NCI-H69 (cell line): ENCODE measurements at regions not wholly inside any gene's neighbourhood (a gene's known extent, or its start where the extent isn't known, plus 50 kb on each side); places are given as distances from the start of the nearest gene placed in this dataset.
A peak's percentile ranks its signal among the peaks of the same experiment; 100 is the strongest.

Source experiments
- DNase-seq: peaks from one replicate; lab custom pipeline; 2025; lab: John Stamatoyannopoulos, UW

DNA sequence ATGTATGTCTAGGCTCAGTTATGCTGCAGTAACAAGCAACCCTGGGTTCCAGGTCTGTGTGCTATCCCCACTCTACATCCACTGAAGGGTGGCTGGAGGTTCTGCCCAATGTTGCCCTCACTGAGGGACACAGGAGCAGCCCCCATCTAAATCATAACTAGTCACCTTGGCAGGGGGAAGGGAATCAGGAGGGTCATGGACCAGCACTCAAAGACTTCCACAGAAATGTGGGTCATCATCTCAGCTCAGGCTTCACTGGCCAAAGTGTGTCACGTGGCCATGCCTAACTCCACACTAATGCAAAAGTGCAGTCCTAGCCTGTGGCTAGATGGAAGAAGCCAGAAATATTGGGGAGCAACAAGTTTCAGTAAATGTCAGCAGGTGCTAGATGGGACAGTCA is 137.3 kb upstream of the ZNF507 start:
- no peak for DNase-seq

DNA sequence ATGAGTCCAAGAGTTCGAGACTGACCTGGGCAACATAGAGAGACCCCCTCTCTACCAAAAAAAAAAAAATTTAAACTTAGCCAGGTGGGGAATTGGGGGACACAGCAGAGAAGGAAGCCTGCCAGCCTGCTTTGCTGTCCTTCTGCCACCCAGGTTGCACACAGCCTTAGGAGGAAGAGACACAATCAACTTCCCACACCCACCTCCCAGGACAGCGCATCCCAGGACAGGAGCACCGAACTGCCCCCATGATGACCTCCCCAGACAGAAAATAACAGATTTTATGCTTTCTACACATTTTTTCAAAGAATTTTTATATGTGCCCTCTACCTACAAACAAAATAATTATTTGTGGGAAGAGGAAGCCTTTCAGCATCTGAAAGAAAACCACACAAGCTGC is 126.0 kb upstream of the ZNF507 start:
- no peak for DNase-seq

DNA sequence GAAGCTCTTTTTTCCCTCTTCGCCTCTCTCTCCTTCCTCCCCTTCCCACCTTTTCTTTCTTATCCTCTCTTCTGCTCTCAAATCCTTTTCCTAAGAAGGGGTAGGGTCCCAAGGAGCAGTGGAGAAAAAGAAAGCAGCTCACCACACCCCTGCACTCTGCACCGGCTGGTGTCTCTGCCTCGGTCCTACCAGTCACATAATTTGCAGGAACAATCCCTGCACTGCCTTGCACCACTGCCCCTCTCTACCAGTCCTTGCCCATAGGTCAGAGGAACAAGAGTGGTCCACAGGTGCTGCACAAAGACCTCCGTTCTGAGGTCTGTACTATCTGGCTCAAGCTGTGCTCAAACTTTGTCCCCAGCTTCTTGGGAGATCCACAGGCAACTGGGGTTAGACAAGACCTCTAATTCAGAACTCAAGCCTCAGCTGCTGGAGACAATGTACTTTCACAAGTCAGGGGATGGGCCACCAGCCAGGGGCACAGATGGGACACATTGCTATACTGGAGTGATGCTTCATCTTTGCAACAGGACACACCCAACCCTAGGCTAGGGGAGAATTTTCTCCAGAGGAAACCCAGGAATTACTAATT is 125.4 kb upstream of the ZNF507 start:
- no peak for DNase-seq

DNA sequence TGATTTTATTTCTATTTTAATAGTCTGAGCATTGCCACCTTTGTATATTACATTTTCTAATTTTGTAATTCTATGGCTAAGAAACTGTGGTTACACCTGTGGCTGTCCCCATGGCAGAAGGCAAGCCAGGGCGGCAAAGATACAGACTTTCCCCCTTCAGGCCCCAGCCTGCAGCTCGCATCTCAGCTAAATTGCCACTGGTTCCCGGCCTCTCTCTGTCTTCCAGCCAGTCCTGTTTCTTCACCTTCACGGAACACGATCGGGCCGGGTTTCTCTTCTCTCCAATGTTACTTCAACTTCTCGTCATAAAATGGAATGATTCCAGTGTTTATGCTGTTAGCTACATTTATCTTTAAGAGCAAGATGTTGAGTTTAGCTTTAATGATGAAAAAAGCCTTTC is 124.5 kb upstream of the ZNF507 start:
- no peak for DNase-seq

DNA sequence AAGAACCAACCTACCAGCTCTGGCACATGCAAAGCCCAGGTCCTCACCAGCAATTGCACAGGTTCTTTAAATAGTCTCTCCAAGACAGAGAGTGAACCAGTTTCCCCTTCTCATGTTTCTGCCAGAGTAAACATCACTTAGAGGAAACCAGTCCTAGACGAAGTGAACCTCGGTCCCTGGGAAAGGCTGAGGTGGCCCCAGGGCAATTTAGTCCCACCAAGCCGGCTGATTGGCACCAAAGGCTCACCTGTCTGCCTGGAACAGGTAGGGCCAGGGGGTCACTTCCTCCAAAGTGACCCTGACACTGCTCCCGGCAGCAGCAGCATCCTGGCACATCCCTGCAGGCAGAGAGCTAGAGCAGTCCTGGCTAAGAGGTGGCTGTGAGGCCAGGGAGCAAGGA is 122.9 kb upstream of the ZNF507 start:
- no peak for DNase-seq

DNA sequence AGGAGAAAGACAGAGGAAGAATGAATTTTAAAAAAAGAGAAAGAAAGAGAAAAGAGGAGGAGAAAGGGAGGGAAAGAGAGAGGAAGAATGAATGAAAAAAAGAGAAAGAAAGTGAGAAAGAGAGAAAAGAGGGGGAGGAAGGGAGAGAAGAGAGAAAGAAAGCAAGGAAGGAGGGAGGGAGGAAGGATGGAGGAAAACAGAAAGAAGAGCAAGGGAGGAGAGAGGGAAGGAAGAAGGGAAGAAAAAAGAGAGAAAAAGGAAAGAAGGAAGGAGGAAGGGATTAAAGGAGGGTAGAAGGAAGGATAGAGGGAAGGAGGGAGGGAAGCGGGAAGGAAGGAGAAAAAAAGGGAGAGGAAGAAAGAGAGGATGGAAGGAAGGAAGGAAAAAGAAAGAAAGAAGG is 122.3 kb upstream of the ZNF507 start:
- no peak for DNase-seq

DNA sequence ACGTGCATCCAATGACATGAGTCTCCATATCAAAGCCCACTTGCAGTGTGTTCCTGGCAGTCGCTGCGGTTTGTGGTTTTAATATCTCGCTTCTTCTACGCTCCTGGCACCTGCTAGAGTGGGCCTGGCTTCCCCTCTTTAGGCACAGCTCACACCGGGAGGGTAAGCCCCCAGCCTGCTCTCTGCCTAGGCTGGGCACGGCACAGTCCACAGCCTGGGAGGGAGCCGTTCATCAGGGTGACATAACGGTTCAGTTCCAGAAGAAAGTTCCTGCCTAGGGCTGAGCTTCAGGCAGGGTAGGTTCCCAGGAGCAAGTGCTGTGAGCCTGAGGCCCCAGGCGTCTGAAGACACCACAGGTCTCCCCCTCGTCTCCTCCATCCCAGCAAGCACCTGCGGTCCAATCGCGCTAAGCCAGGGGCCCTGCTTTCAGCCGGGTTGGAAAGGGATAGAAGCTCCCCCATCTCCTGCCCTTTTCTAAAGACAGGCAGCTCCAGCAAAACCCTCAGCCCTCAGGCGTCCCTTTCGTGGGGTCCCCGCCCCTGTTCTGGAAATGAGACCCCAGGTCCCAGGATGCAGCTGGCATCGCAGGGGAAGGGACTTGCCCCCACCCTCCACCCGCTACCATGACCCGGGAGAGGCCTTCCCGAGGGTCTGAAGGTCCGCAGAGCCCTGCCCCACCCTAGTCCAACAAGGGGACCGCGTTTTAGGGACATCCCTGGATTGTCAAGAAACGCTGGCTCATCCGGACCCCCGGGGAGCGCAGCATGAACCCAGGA is 121.6 kb upstream of the ZNF507 start:
- no peak for DNase-seq

DNA sequence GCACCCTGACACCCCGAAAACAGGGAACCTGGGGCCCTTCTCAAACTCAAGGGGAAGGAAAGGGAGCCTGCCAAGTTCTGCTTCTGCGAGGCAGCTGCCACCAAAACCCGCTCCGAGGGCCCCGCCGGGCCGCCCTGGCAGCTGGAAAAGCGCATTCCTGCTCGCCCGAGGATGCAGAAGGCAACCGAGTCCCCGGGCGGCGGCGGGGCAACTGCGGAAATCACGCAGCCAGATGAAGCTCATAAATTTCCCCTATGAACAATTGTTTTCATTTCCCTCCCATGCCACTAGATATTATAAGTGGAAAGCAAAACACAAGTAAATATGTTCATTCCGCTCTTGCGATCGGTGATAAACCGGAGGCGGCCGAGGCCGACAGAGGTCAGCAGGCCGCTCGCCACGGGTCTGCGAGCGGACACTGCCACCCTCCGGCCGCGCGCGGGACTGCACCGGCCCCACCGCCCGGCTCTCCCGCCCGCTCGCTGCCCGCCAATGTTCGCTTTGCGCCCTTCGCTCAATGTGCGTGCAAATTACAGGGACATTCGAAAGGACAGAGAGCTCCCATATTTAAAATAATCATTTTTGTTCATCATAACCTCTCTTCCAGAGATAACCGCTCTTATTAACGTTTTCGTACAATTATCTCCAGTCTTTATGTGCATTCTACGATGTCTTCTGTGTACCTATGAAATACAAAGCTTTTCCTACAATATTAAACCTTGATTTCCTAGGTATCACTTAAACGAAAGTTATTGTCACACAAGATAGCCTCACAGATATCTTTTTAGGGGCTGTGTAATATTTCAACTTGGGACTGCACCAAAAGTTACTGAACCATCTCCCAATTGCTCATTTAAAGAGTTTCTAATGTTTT is 120.8 kb upstream of the ZNF507 start:
- peak; percentile 7 for DNase-seq

DNA sequence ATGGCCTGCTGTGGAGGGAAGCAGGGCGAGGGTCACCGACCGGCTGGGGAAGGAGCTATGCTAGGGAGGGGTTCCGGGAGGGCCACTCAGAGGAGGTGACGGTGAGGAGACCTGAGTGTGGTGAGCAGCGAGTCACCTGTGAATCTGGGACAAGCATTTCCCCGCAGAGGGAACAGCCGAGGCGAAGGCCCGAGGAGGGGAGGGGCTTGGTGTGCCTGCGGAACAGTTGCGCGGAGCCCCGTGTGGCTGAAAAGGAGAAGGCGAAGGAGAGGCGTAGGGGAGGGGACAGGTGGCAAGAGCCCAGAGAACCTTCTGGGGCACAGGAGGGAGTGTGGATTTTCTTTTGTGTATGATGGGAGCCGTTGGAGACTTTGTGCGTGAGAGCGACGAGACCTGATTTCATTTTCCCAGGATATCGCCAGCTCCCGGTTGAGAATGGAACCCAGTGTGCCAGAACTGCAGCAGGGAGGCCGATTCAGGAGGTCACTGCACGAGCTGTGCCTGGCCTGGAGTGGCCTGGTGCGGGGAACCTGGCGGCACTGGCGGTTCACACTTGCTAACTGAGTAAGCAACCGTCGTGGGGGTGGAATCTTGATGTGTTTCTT is 117.7 kb upstream of the ZNF507 start:
- no peak for DNase-seq

DNA sequence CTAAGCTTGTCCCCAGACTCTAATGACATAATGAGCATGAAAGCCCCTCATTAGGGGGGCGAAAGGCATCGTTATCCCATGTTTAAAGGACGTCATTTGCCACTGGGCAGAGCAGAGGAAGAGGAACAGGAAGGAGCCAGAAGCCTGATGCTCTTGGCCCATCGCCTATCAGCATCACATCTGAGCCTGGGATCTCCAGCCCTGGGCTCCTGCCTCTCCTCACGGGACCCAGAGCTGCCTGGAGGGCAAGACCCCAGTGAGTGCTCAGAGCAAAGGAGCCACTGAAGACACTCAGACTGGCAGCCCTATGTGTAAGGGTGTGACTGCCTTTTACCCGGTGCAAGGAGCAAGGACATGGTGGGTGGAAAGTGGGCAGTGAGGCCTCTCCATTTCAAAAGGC is 115.0 kb upstream of the ZNF507 start:
- DNase-seq = no peak

DNA sequence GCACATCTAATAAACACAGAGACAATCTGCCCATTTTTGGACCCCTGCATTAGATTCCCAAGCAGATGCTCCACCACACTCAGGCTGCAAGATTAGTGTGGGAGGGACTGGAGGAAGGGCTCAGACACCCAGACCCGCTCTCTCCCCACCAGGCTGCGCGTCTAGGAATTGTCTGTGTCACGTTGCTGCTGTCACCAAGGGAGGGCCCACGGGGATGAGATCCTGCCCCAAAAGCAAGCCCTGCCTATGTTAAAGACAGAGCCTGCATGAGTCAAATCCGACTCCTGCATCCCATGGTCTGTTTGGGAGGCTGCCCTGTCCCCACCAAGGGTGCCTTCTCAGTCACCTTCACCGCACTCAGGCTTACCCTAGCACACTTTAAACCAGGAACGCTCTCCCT is 114.4 kb upstream of the ZNF507 start:
- no peak for DNase-seq

DNA sequence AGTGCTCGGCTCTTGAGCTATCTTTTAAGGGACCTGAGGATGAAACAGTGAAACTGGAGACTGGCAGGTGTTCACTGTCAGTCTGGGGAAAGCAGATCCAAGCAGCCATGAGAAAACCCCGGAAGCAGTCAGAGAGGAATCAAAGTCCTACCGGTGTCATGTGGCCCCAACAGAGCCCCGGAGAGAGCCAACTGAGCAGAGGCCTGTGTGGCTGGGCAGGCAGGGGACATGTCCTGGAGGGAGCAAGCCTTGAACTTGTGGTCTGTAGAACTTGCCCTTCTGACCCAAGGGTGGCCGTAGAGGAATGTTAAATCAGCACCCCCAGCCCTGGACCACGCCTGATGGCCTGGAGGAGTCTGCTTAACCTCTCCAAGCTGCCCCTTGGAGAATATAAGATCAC is 113.7 kb upstream of the ZNF507 start:
- no peak for DNase-seq

DNA sequence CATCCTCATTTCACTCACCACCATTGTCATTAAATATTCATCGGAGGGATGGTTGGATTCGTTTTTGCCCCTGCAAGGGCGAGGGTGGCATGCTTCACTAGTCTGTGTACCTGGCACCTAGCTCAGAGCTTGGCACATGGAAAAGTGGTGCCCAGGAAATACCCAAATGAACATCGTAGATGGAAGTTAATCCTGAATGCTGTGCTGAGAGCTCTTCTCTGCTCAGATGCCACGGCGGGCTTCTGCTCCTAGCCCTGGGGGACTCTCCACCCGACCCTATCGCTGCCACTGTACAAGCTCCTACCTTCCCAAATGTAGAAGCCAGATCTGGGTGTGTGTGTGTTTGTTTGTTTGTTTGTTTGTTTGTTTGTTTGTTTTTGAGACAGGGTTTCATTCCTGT is 113.0 kb upstream of the ZNF507 start:
- DNase-seq = no peak

DNA sequence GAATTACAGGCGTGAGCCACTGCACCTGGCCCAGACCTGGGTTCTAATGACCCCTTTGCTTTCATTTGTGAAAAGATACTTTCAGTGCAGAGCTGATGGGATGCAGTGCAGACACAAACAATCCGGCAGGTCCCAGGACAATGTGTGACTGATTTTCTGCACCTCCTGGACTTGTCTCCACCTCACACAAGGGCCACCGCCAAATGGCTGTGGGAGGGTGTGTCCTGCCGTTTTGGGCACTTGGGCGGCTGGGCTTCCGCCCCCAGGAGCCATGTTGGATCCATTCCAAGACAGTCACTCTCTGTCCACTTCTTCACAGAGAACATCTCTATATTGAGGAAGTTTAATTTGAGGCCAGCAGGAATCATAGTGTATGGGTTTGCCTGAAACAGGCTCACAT is 112.3 kb upstream of the ZNF507 start:
- no peak for DNase-seq

DNA sequence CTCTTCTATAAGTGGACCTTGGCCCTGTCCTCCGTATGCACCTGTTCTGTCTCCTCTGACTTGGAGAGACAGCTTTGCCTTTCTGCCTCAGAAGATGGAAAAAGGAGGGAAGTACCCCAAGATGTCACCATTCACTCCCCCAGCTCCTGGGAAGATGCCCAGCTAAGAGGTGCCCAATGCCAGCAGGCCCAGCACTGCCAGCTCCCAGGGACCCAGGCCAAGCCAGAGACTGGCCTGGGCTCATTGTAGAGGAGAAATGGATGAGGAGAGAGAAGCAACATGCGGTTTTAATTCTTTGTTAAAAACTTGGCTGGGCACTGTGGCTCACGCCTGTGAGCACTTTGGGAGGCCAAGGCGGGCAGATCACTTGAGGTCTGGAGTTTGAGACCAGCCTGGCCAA is 111.5 kb upstream of the ZNF507 start:
- DNase-seq = no peak

DNA sequence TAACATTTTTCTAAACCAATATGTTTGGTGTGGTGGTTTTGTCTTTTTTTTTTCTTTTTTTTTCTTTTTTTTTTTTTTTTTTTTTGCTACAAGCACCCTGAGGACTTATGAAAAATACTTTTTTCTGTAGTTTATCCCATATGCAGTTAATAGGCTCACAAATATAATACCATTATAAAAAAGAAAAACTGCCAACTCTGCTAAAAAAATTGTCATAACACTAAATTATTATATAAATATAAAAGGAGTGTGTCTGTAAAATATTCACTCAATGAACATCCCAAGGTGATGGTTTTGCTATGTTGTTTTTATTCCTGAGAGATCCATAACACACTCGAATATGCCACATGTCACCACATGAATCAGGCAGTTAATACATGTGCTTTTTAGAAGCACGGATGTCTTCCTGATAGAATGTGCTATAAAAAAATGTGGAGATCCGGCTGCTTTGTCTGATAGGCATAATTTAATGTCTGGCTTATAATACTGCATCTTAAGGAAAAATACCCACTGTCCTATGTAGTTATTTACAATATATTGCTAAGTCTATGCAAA is 110.7 kb upstream of the ZNF507 start:
- DNase-seq = no peak

DNA sequence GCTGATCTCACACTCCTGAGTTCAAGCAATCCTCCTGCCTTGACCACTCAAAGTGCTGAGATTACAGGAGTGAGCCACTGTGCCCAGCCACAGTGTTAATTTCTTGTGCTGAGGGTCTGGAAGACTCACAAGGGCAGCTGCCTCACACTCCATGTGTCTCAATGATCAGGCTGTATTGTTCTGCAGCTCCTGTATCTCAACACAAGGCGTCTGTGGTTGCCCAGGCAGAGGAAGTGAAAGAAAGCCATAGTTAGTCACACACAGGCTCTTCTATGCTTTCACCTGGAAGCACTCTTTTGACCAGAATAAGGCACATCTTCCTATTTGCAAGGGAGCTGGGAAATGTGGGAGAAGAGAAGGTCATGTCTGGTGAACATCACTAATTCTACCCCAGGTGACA is 107.3 kb upstream of the ZNF507 start:
- no peak for DNase-seq

DNA sequence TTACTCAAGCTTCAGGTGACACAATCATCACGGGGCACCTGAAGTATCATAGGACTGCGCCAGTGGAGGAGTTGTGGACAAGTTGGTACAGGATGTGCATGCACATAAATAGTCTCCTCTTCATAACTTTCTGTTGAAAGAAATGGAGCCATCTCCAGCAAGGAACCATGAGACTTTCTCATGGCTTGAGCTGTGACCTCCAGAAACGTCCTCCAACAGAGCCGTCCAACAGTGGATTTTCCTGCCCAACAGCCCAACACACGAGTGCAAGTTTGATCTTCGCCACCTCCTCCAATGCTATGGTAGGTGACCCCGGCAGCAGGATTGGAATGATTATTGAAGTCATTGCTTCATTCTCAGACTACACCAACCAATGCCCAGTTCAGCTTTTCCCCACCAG is 105.1 kb upstream of the ZNF507 start:
- DNase-seq = no peak

DNA sequence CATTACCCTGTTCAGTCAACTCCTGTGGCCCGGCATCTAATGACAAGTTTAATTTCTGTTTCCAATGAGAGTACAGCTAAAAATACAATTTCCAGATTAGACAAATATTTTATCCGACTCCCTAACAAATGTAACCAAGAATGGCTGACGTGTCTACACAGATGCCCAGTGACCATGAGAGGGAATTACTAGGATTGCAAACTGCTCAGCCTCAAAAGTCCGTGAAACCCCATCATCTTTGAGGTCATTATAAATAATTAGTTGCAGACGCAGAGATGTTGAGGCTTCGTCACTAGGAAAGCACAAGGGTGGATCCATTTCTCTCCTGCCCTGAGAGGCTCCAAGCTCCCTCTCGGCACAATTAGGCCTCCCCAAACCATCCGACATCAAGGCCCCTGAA is 104.1 kb upstream of the ZNF507 start:
- DNase-seq = no peak

DNA sequence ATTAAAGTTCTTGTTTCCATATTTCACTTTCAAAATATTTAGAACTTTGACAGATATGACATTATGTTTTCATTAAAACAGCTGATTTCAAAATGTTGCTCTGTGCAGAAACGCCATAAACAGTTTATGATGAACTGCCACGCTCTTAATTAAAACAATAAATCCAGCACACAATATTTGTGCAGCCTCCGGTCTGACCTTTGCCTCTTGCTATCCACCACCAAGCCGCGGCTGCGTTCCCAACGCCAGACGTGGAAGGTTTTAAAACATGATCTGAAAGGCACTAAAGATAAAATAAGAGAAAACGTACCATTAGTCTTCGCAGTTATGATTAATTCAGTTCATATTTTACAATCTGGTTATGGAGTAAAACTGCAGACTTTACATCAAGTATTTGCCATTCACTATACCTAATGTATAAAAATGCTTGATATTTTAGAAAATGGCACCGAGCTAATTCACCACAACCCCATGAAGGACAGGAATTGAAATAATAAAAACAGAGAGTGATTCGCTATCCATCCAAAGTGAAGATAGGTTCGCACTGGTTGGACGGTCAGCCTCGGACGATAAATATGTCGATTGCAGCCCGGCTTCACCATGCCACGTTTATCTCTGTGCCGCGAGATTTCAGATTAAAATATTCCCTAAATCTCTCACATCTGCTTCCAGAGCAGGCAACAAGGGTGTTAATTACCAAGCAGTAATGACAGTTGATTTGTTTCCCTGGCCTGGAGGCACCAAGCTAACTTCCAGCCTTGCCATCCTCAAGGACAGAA is 103.3 kb upstream of the ZNF507 start:
- DNase-seq = no peak

DNA sequence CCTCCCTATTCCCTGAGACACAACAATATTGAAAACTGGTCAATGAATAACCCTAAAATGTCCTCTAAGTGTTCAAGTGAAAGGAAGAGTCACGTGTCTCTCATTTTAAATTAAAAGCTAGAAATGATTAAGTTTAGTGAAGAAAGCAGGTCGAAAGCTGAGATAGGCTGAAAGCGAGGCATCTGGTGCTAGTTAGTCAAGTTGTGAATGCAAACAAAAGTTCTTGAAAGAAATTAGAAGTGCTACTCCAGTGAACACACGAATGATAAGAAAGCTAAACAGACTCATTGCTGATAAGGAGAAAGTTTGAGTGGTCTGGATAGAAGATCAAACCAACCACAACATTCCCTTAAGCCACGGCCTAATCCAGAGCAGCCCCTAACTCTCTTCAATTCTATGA is 99.4 kb upstream of the ZNF507 start:
- no peak for DNase-seq
